Cerebellar cortex (tissue), 1 donor: ENCODE measurements at regions not wholly inside any gene's neighbourhood (a gene's known extent, or its start where the extent isn't known, plus 50 kb on each side); places are given as distances from the start of the nearest gene placed in this dataset.
"Not testable (repeated sequence)": the region's sequence is repeated elsewhere in the genome, so short reads cannot be mapped to it uniquely, and the experiment has no call there.

Experiments used
- DNase-seq: peaks from one replicate; pipeline ENCODE4 v3.0.0-alpha.2; 2015; ENCODE audit warnings: low spot score

- no peak for DNase-seq
These were observed 443.1 kb upstream of the FMR1 start for GRCh38 chrX:147468600-147468999.

GRCh38 chrX:147476008-147476407, 435.7 kb upstream of the FMR1 start:
- peak; percentile 1 for DNase-seq

DNA sequence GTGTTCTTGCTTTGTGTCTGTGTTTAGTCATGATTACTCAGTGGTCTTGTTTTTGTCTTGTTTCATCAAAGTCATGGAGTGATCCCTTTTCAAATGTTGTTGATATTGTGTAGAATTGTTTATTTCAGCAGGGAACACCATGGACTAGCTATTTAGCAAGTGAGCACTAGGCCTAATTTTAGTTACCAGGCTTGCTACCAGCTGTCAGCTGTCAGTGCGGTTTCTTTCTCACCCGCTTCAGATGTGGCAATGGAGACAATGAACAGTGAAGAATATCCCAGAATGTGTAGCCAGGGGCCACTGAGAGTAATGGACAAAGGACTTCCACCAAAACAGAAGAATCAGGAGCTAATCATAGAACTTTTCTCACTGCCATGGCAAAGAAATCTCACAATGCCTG, 432.8 kb upstream of the FMR1 start:
- no peak for DNase-seq

GRCh38 chrX:147485207-147485606, 426.5 kb upstream of the FMR1 start:
- no peak for DNase-seq

GRCh38 chrX:147494365-147494764, 417.4 kb upstream of the FMR1 start:
- no peak for DNase-seq

DNA sequence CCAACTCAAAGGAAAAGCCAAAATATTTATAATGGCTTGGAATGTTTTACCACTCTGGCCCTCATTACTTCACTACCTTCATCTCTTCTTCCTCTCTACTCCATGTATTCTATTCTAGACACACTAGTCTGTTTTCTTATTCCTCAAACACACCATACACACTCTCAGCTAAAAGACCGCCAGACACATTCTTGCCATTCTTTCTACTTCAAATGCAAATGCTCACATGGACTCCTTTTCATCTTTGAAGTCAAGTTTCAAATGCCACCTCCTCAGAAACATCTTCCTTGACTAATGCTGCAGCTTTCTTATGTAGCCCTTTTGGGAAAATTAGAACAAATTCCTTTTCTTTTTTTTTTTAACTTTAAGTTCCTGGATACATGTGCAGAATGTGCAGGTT, 412.9 kb upstream of the FMR1 start:
- no peak for DNase-seq

DNA sequence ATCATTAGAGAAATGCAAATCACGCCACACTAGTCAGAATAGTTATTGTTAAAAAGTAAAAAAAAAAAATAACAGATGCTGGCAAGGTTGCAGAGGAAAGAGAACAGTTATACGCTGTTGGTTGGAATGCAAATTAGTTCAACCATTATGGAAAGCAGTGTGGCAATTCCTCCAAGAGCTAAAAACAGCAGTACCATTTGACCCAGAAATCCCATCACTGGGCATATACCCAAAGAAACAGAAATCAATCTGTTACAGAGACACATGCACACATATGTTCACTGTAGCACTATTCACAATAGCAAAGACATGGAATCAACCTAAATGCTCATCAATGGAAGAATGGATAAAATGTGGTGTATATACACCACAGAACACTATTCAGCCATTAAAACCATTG, 388.7 kb upstream of the FMR1 start:
- DNase-seq = peak; percentile 63

- no peak for DNase-seq
These were observed 378.3 kb upstream of the FMR1 start for GRCh38 chrX:147533426-147533825.

- no peak for DNase-seq
These were observed 374.5 kb upstream of the FMR1 start for GRCh38 chrX:147537172-147537571.

- DNase-seq = not testable (repeated sequence)
These were observed 363.7 kb upstream of the FMR1 start for GRCh38 chrX:147548023-147548422.

- no peak for DNase-seq
These were observed 361.5 kb upstream of the FMR1 start for GRCh38 chrX:147550217-147550616.

DNA sequence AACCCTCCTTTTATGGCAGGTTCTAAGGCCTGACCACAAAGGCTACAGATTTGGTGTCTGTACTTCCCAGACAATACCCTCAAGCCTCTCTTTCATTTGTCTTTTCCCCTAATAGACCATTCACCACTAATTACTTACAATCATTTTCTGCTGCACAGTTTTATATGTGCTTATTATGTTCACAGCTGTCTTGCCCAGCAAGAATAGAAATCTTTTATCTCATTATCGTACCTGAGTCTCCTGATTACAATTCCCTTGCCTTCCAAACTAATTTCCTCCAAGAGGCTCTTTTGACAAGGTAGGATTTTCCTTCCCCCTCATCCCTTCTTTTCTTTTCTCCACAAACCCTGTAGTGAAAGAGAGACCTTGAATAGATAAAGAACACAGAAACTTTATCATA, 352.5 kb upstream of the FMR1 start:
- DNase-seq = no peak

DNA sequence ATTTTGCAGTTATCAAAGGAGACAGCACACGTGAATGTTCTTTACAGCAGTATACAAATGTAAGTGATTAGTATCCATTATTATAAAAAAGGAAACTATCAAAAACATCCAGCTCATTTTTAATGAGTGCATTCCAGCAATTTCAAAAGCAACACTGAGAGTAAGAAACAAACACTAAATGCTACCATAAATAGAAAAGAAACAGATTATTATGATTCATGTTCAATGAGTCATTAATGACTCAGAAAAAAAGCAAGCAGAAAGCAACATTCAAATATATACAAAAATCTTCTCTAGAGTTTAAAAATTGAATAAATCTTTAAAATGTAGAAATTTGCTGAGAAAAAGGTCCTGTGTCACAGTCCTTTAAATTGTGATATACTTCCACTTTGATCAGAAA, 346.5 kb upstream of the FMR1 start:
- DNase-seq = no peak

GRCh38 chrX:147570483-147570882, 341.2 kb upstream of the FMR1 start:
- no peak for DNase-seq

DNA sequence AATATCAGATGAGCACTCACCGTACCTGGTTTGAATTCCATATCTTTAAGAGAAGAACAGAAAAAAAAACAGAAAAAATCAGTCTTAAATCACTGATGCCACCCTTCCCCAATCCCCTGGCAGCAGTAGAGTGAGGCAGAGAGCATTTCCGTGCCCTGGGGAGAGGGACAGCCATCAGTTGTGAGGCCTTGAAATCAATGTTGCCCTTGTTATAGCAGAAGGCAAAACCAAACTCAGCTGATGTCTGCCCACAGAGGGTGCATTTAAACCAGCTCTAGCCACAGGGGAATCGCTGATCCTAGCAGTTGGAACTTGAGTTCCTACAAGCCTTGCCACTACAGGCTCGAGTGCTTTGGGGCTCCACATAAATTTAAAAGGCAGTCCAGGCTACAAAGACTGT, 338.5 kb upstream of the FMR1 start:
- no peak for DNase-seq

DNA sequence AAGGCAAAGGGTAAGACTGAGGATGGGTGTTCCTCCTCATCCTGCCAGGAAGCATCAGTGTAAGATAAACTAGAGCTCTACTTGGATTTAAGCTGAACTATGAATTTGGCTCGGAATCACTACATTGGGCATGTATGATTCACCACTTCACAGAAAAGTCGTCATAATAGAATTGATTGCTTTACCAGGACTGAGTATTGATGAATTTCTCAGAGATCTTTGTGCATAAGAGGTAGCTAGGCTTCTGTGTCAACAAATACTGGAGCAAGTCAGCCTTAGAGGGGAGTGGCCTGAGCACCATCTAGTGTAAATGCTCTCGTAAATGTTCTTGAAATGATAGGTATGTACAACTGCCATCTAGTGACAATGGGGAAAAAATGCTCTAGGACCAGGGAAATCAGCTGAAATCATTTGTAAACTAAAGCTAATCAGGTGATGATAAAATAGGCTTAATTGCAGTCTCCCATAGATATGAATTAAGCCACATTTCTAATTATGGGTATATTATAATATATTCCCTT, 309.5 kb upstream of the FMR1 start:
- DNase-seq = peak; percentile 1

GRCh38 chrX:147626605-147627004, 285.1 kb upstream of the FMR1 start:
- DNase-seq = no peak

DNA sequence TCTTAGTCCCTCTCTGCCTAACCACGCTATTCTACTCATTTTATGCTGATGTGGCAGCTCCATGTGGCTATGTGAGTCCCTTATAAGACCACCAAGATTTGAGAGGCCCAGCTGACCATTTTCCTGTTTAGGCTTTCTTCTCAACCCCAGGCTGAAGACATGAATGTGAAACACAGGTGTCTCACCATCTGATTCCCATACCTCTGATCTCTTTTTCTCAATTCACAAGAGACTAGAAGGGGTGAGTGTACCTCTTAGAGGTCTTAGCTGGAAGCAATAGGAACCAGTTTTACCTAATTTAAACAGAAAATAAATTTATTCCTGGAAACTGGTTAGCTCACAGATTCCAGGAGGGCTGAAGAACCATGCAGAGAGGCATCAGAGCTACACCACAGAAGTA, 276.5 kb upstream of the FMR1 start:
- no peak for DNase-seq

DNA sequence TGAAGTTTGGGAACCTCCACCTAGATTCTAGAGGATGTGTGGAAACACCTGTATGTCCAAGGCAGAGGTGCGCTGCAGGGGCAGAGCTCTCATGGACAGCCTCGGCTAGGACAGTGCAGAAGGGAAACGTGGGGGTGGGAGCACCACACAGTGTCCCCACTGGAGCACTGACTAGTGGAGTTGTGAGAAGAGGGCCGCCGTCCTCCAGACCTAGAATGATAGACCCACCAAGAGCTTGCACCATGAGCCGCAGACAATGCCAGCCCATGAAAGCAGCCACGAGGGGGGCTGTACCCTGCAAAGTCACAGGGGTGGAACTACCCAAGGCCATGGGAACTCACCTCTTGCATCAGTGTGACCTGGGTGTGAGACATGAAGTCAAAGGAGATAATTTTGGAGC, 274.5 kb upstream of the FMR1 start:
- no peak for DNase-seq

- DNase-seq = no peak
These were observed 264.6 kb upstream of the FMR1 start for GRCh38 chrX:147646949-147647723.

DNA sequence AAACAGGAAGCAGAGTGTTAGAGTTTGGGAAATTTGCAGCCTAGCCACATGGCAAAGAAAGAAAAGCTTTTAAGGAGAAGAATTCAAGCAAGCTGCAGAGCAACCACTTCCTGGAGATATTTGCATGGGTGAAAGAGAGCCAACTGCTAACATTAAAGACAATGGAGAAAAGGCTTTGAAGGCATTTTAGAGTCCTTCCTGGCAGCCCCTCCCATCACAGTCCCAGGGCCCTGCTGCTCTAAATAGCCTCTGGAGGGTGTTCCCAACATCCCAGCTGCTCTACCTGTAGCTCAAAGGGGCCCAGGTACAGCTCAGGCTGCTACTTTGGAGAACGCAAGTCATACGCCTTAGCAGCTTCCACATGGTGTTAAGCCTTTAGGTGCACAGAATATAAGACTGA, 235.9 kb upstream of the FMR1 start:
- DNase-seq = no peak

DNA sequence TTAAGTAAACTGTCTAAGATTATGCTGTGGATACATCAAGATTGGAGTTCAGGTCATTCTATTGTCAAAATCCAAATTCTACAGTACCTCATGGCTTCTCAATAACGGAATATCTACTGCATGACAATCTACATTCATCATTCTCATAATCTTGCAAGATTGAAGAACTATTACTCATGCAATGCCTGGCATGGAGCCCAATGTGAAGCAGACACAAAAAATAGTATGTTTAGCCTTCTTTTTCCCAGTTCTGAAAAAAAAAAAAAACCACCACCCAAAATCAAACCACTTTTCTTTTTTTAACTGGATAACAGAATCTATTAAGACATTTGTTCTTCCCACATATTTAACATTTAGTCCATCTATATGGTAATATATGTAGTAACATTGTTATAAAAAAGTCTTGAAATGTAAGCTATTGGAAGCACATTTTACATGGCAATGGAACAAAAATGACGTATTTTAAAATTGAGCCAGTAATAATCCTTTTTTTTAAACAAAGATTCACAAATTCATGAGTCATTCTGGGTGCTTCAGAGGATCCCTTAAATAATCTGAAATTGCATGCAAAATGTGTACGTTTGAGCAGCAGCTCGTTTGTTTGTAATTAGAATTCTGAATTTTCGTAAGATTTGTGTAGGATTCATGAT, 232.2 kb upstream of the FMR1 start:
- no peak for DNase-seq

DNA sequence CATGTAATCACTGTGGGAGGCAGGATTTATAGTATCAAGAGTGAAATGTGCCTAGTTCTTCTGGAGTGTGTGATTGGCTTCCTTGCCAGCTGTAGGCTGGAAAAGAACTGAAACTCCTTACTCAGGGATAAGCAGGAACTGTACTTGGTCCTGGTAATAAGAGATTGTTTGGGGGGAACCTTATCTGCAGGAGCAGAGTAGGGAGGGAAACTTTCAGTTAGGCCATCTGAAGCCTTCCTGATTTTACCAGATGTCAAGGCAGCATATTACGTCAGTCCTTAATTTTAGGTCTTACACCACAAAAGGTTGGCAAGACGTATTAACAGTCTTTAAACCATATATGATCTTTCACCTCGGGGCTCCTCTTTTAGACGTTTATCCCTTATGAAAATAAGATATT, 231.5 kb upstream of the FMR1 start:
- DNase-seq = no peak

DNA sequence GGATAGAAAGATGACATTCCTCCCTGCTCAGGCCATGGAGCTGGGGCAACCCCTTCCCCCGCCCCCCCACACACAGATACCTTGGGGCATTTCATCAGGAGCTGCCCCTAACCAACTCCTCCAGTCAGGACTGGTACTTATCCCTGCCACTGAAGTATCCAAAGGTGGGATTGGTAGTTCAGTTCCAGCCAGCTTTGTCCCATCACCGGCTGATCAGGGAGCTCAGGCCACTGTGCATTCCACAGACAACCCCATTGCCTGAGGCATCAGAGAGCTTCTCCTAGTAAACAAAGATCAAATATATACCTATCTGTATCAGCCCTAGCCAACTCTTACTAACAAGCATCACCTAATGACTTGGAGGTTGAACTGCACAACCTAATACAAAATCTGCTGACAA, 218.2 kb upstream of the FMR1 start:
- DNase-seq = no peak
